Thyroid gland (tissue), 4 donors: ENCODE measurements at regions not wholly inside any gene's neighbourhood (a gene's known extent, or its start where the extent isn't known, plus 50 kb on each side); places are given as distances from the start of the nearest gene placed in this dataset.

ENCODE experiments used
- POLR2A ChIP-seq, 2 donors: fragments of 450-650 bp; IDR thresholded peaks; one replicate each; pipeline ENCODE4 v1.6.1; 2017; ENCODE audit warnings: antibody characterized with exemption in 2 of 2, mild to moderate bottlenecking in 2 of 2, moderate library complexity in 1 of 2
- TF ChIP-seq, protein P1 (sequence below), 6 experiments: fragments of 200-600 bp in 3 of 6; fragments of 450-650 bp in 3 of 6; sonication (generic) in 3 of 6; IDR thresholded peaks; one replicate each; pipeline ENCODE4 v1.5.1; 2016 to 2019; ENCODE audit warnings: antibody characterized with exemption in 6 of 6, mild to moderate bottlenecking in 2 of 6, inconsistent platforms in 1 of 6, moderate library complexity in 1 of 6

DNA sequence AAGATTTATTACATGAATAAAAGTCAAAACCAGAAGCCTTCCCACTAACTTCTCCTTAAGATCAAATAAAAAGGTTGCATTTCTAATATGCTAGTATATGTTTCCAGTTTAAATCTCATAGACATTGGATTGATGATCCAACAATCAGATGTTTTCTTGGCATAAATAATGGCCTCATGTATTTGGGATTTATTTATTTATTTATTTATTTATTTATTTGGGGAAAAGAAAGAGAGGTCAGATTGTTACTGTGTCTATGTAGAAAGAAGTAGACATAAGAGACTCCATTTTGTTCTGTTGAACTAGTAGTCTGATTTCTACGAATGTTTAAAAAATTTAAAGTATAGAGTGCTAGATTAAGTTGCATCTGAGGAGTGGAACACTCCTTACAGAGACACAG is 422.4 kb downstream of the ADGRL2 start:
- TF ChIP-seq, protein P1, sequence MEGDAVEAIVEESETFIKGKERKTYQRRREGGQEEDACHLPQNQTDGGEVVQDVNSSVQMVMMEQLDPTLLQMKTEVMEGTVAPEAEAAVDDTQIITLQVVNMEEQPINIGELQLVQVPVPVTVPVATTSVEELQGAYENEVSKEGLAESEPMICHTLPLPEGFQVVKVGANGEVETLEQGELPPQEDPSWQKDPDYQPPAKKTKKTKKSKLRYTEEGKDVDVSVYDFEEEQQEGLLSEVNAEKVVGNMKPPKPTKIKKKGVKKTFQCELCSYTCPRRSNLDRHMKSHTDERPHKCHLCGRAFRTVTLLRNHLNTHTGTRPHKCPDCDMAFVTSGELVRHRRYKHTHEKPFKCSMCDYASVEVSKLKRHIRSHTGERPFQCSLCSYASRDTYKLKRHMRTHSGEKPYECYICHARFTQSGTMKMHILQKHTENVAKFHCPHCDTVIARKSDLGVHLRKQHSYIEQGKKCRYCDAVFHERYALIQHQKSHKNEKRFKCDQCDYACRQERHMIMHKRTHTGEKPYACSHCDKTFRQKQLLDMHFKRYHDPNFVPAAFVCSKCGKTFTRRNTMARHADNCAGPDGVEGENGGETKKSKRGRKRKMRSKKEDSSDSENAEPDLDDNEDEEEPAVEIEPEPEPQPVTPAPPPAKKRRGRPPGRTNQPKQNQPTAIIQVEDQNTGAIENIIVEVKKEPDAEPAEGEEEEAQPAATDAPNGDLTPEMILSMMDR (IDR thresholded peaks at IDR 0.05): no peak
- no peak for TF ChIP-seq POLR2A (IDR thresholded peaks at IDR 0.05)
